ENCODE measurements at regions not wholly inside any gene's neighbourhood (a gene's known extent, or its start where the extent isn't known, plus 50 kb on each side); places are given as distances from the start of the nearest gene placed in this dataset.

- no peak for TF ChIP-seq ZNF114 (CRISPR knock-in tag; IDR thresholded peaks at IDR 0.05)
- no peak for TF ChIP-seq EZH2phosphoT487 (IDR thresholded peaks at IDR 0.05; ENCODE audit: unreplicated experiment)
- TF ChIP-seq STAT1 (IDR thresholded peaks at IDR 0.05; ENCODE audit: unreplicated experiment) = no peak
- TF ChIP-seq NANOG (IDR thresholded peaks at IDR 0.05; ENCODE audit: borderline replicate concordance) = no peak
- TF ChIP-seq ZNF331 (CRISPR knock-in tag; IDR thresholded peaks at IDR 0.05; ENCODE audit: low read depth) = no peak
- TF ChIP-seq EZH2 (IDR thresholded peaks at IDR 0.05; ENCODE audit: low read depth, unreplicated experiment) = no peak
- no peak for TF ChIP-seq CREB1 (CRISPR knock-in tag; IDR thresholded peaks at IDR 0.05; ENCODE audit: low read depth)
- TF ChIP-seq CTCF (conservative IDR thresholded peaks at IDR 0.05; ENCODE audit: low read depth in 2 of 2) = no peak
- TF ChIP-seq ETS1 (IDR thresholded peaks at IDR 0.05) = no peak
- no peak for TF ChIP-seq POLR2AphosphoS5 (IDR thresholded peaks at IDR 0.05; ENCODE audit: low read depth)
- no peak for TF ChIP-seq JUNB (IDR thresholded peaks at IDR 0.05; ENCODE audit: unreplicated experiment)
- TF ChIP-seq ZNF462 (CRISPR knock-in tag; IDR thresholded peaks at IDR 0.05) = no peak
- TF ChIP-seq REST (IDR thresholded peaks at IDR 0.05; ENCODE audit: unreplicated experiment) = no peak
- DNase-seq (ENCODE audit: low spot score) = no peak
Measured at GRCh38 chr11:70618431-70619101, 220.2 kb downstream of the CTTN start.

More at GRCh38 chr11:70618431-70619101, 220.2 kb downstream of the CTTN start:
- Mint-ChIP-seq H3K36me3 (ENCODE audit: low read depth) (peaks cover 5% of the 10 kb centered on the region; the same call in 1 of the 3 replicates), H3K4me3 (no peak overlapping the region), H3K9me3 (no peaks in the 10 kb centered on the region; the same call in 1 of the 3 replicates), H3K4me1 (peaks cover 4% of the 10 kb centered on the region; the same call in 2 of the 3 replicates), H3K27me3 (ENCODE audit: insufficient read depth, low read depth, poor library complexity) (peaks cover 11% of the 10 kb centered on the region), H3K27ac (no peak overlapping the region)
- H4K20me1 ChIP-seq (replicated peaks; ENCODE audit: insufficient read depth) = peaks cover 3% of the 10 kb centered on the region
- no peak overlapping the region for H3K4me2 ChIP-seq
- no peaks in the 10 kb centered on the region for H3K9me2 ChIP-seq (ENCODE audit: insufficient read depth)
- no peaks in the 10 kb centered on the region for H3K27me3 ChIP-seq (ENCODE audit: insufficient read depth)
- no peak overlapping the region for H2AFZ ChIP-seq
- peaks cover 6% of the 10 kb centered on the region for H3K79me2 ChIP-seq (replicated peaks; ENCODE audit: insufficient read depth)
- H3K4me1 ChIP-seq (ENCODE audit: insufficient read depth) = no peaks in the 10 kb centered on the region
- H3K4me3 ChIP-seq = no peak overlapping the region
- H3K27ac ChIP-seq (ENCODE audit: low read depth) = 0 out of 2 replicates have a peak overlapping the region, but pooled peaks have one; percentile 39
- H3K36me3 ChIP-seq (ENCODE audit: insufficient read depth) = no peaks in the 10 kb centered on the region
- no peaks in the 10 kb centered on the region for H3F3A ChIP-seq (replicated peaks; ENCODE audit: low read depth)
- ATAC-seq = no peak

All from GM23338 (cell line).